NCI-H82 treated with DMSO at 0.1 percent for 48 hours (cell line): ENCODE measurements at regions not wholly inside any gene's neighbourhood (a gene's known extent, or its start where the extent isn't known, plus 50 kb on each side); places are given as distances from the start of the nearest gene placed in this dataset.
"Not testable (repeated sequence)": the region's sequence is repeated elsewhere in the genome, so short reads cannot be mapped to it uniquely, and the experiment has no call there.

Experiments used
- DNase-seq: peaks from one replicate; lab custom pipeline; 2025; ENCODE audit not compliant: unreplicated experiment; lab: John Stamatoyannopoulos, UW

DNA sequence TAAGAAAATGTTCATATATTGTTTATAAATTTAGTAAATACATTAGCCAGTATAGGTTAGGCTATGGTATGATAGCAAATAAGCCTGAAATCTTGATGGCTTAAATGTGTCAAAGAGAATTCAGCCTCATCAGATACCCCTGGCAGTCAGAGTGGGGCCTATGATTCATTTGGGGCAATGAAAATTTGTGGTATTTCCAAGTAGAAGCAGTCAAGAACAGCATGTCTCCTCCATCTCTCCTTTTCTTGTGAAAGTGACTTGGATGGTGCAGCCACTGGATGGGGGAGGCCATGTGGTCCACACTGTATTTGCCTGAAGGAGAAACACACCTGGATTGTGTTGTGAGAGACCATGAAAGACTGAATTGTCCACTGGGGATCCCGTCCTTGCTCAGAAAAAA lies 82.7 kb downstream of the DLEU7 start:
- no peak for DNase-seq

DNA sequence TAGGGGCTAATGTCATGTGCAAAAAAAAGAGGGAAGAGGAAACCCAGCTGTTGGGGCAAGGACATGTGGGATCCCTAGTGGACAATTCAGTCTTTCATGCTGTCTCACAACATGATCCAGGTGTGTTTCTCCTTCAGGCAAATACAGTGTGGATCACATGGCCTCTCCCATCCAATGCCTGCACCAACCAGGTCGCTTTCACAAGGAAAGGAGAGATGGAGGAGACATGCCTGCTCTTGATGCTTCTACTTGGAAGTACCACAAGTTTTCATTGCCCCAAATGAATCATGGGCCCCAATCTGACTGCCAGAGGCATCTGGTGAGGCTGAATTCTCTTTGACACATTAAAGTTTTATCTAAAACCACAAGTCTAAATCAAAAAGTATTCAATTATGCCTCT lies 82.1 kb downstream of the DLEU7 start:
- DNase-seq = no peak

DNA sequence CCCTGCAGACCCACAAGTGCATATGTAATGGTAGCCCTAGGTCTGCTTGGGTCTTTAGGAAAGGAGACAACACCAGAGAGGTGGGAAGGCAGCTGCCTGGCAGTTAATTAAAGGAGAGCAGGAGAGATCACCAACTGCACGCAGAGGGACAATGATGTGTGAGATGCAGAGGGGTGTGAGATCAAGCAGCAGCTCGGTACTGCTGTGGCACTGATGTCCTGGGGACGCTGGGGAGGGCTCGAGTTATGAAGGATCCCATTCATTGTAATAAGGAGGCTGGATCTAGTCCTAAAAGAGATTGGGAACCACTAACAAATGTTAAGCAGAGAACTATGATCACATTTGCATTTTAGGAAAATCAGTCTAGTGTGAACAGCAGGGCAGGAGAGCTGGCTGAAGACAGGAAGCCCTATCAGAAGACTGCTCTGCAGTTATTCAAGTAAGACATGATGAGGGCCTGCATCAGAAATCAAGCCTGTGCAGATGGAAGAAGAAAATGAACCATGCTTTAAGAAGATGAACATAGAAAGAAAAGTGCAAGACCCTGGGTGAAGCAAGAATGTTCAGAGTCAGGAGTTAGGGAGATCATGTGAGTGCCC lies 80.4 kb downstream of the DLEU7 start:
- no peak for DNase-seq

DNA sequence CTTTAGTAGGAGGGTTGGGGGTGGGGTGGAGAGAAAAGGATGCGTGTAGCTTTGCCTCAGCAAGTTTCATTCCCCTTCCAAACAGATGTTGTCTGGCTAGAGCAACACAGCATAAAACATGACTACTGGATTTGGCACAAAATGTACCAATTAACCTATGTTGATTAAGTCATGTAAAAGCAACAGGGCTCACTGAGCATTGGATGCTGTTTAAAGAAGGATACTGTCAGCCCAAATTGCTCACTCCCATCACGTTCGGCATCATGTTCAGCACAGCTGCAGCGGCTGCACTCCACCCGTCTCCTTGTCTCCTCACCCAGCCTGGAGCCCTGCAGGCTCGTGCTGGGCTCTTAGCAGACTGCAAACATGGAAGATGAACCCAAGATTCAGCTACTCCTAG lies 77.5 kb downstream of the DLEU7 start:
- DNase-seq = no peak

DNA sequence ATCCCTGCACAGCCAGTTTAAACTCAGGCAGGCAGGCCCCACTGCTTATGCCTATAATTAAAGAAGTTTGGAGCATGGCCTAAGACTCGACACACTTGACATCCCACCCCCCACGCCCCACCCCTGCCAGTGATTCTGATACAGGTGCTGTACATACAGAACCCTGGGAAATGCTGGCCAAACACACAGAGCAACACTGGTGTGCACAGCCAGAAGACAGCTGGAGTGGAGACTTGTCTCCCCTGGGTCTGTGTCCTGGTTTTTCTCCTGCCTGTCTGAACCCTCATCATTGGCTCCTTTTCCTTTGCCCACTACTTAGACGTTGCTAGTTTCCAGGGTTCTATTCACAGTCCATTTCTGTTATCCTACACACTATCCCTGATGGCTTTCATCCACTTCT lies 76.8 kb downstream of the DLEU7 start:
- DNase-seq = no peak

DNA sequence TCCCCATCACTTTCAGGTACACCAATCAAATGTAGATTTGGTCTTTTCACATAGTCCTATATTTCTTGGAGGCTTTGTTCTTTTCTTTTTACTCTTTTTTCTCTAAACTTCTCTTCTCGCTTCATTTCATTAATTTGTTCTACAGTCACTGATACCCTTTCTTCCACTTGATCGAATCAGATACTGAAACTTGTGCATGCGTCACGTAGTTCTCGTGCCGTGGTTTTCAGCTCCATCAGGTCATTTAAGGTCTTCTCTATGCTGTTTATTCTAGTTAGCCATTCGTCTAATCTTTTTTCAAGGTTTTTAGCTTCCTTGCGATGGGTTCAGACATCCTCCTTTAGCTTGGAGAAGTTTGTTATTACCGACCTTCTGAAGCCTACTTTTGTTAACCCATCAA lies 70.6 kb downstream of the DLEU7 start:
- not testable (repeated sequence) for DNase-seq
